ENCODE measurements at regions not wholly inside any gene's neighbourhood (a gene's known extent, or its start where the extent isn't known, plus 50 kb on each side); places are given as distances from the start of the nearest gene placed in this dataset.

DNA sequence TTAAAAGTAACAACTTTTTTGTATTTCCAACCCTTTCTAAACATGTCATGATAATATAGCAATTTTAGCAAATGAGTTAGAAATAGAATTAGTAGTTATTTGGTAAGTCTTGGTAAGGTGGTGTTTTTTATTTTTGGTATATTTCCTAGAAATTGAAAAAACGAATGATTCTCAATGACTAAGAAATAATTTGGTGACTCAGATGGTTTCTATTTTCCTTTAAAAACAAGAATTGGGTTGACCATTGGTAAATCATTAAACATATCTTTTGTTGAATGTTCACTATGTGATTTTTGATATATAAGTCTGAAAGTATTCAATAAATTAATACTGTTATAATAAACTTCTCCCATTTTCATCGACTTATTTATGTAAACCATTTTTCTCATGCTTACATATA, 206.2 kb upstream of the BANK1 start:
- Mint-ChIP-seq H3K36me3 (ENCODE audit: low read depth) (no peaks in the 10 kb centered on the region), H3K27ac (no peak overlapping the region), H3K27me3 (no peaks in the 10 kb centered on the region), H3K4me1 (ENCODE audit: low read depth) (no peaks in the 10 kb centered on the region), H3K4me3 (no peak overlapping the region), H3K9me3 (peaks cover 15% of the 10 kb centered on the region)

GRCh38 chr4:101563126-101563525, 215.8 kb upstream of the PPP3CA start:
- Mint-ChIP-seq H3K36me3 (ENCODE audit: low read depth) (peaks cover 6% of the 10 kb centered on the region), H3K9me3 (peaks cover 13% of the 10 kb centered on the region), H3K27ac (no peak overlapping the region), H3K4me3 (no peak overlapping the region), H3K4me1 (ENCODE audit: low read depth) (no peaks in the 10 kb centered on the region), H3K27me3 (peaks cover 8% of the 10 kb centered on the region)

DNA sequence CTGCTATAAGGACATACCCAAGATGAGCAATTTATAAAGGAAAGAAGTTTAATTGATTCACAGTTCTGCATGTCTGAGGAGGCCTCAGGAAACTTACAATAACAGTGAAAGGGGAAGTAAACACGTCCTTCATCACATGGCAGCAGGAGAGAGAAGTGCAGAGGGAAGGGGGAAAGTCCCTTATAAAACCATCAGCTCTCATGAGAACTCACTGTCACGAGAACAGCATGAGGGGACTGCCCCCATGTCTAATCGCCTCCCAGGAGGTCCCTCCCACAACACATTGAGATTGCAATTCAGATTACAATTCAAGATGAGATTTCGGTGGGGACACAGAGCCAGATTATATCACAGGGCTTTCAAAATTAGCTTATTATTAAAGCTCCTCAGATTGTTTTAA, 209.5 kb upstream of the PPP3CA start:
- H3K9me3 Mint-ChIP-seq = peaks cover 13% of the 10 kb centered on the region
- no peak overlapping the region for H3K27ac Mint-ChIP-seq
- peaks cover 12% of the 10 kb centered on the region for H3K27me3 Mint-ChIP-seq
- H3K4me3 Mint-ChIP-seq = no peak overlapping the region
- H3K4me1 Mint-ChIP-seq (ENCODE audit: low read depth) = peaks cover 3% of the 10 kb centered on the region
- H3K36me3 Mint-ChIP-seq (ENCODE audit: low read depth) = peaks cover 10% of the 10 kb centered on the region

GRCh38 chr4:101555341-101555880, 208.1 kb upstream of the PPP3CA start:
- H3K9me3 Mint-ChIP-seq = peaks cover 13% of the 10 kb centered on the region
- peaks cover 10% of the 10 kb centered on the region for H3K36me3 Mint-ChIP-seq (ENCODE audit: low read depth)
- H3K4me3 Mint-ChIP-seq = no peak overlapping the region

GRCh38 chr4:101540336-101540735, 193.0 kb upstream of the PPP3CA start:
- Mint-ChIP-seq H3K27ac (no peak overlapping the region), H3K27me3 (peaks cover 28% of the 10 kb centered on the region), H3K9me3 (peaks cover 5% of the 10 kb centered on the region), H3K4me1 (ENCODE audit: low read depth) (peaks cover 3% of the 10 kb centered on the region), H3K36me3 (ENCODE audit: low read depth) (no peaks in the 10 kb centered on the region), H3K4me3 (no peak overlapping the region)

More at GRCh38 chr4:101555341-101555880, 208.1 kb upstream of the PPP3CA start:
- Mint-ChIP-seq H3K27me3 (peaks cover 14% of the 10 kb centered on the region), H3K4me1 (ENCODE audit: low read depth) (peaks cover 3% of the 10 kb centered on the region), H3K27ac (no peak overlapping the region)

DNA sequence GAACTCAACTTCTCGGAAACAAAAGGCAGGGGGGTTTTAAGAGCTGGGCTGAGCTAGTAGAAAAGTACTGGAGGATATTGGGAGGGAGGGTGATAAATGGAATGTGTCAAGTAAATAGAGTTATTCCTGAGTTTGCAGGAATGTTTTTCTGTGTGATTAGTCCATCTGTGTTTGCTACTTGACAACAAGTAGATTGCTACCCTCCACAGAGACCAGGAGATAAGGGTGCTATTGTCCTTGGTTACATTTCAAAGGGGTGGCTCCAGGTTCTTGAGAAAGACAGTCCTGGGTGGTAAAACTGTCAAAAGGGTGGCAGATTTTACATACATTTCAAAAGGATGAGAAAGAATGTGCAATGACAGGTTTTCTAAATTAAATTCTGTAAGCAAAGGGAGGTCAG, 181.2 kb upstream of the PPP3CA start:
- Mint-ChIP-seq H3K9me3 (no peaks in the 10 kb centered on the region), H3K36me3 (ENCODE audit: low read depth) (no peaks in the 10 kb centered on the region), H3K27ac (no peak overlapping the region), H3K4me3 (no peak overlapping the region), H3K27me3 (peaks cover 60% of the 10 kb centered on the region), H3K4me1 (ENCODE audit: low read depth) (peaks cover 20% of the 10 kb centered on the region)

GRCh38 chr4:101527188-101527587, 179.9 kb upstream of the PPP3CA start:
- Mint-ChIP-seq H3K4me1 (ENCODE audit: low read depth) (peaks cover 20% of the 10 kb centered on the region), H3K27ac (no peak overlapping the region), H3K9me3 (no peaks in the 10 kb centered on the region), H3K4me3 (no peak overlapping the region), H3K27me3 (peaks cover 51% of the 10 kb centered on the region), H3K36me3 (ENCODE audit: low read depth) (no peaks in the 10 kb centered on the region)

GRCh38 chr4:101515566-101515965, 168.2 kb upstream of the PPP3CA start:
- H3K4me3 Mint-ChIP-seq = no peak overlapping the region
- H3K9me3 Mint-ChIP-seq = no peaks in the 10 kb centered on the region
- no peaks in the 10 kb centered on the region for H3K36me3 Mint-ChIP-seq (ENCODE audit: low read depth)
- H3K27ac Mint-ChIP-seq = no peak overlapping the region
- H3K27me3 Mint-ChIP-seq = peaks cover 40% of the 10 kb centered on the region
- no peaks in the 10 kb centered on the region for H3K4me1 Mint-ChIP-seq (ENCODE audit: low read depth)

- H3K27ac Mint-ChIP-seq = no peak overlapping the region
- H3K9me3 Mint-ChIP-seq = no peaks in the 10 kb centered on the region
- H3K27me3 Mint-ChIP-seq = peaks cover 35% of the 10 kb centered on the region
- H3K4me3 Mint-ChIP-seq = no peak overlapping the region
- no peaks in the 10 kb centered on the region for H3K36me3 Mint-ChIP-seq (ENCODE audit: low read depth)
- H3K4me1 Mint-ChIP-seq (ENCODE audit: low read depth) = no peaks in the 10 kb centered on the region
Measured at GRCh38 chr4:101515099-101515498, 167.8 kb upstream of the PPP3CA start.

DNA sequence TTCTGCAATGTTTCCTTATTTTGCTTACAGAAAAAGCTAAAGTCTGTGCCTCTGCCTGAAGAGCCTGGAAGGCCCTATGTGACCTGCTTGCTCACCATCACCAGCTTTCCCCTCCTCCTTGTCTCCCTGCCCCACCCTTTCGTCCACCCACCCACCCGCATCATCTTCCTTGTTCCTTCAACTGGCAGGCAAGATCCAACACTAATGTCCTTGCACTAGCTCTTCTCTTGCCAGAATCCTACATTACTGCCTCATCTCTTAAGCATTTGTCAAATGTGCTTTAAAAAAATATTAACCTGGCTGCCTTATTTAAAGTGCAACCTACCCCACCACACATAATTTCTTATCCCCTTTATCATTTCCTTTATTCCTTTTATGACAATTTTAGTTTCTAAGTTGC, 165.1 kb upstream of the PPP3CA start:
- no peaks in the 10 kb centered on the region for H3K9me3 Mint-ChIP-seq
- H3K36me3 Mint-ChIP-seq (ENCODE audit: low read depth) = no peaks in the 10 kb centered on the region
- H3K4me1 Mint-ChIP-seq (ENCODE audit: low read depth) = no peaks in the 10 kb centered on the region
- H3K27me3 Mint-ChIP-seq = peaks cover 28% of the 10 kb centered on the region
- no peak overlapping the region for H3K4me3 Mint-ChIP-seq
- no peak overlapping the region for H3K27ac Mint-ChIP-seq

DNA sequence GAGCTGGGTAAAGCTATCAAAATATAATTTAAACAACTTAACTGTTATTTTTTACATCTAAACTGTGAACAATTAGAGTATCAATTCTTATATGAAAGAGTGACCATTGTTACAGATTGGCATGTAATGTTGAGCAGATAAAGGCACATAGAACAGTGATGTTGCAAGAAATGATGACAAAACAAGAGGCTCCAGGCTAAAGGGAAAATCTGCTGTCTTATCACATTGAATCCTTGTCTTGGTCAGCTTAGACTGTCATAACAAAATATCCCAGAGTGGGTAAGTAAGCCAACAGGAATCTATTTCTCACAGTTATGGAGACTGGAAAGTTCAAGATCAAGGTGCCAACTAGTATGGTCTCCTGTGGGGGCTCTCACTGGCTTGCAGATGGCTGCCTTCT, 154.1 kb upstream of the PPP3CA start:
- no peaks in the 10 kb centered on the region for H3K4me1 Mint-ChIP-seq (ENCODE audit: low read depth)
- H3K27me3 Mint-ChIP-seq = peaks cover 3% of the 10 kb centered on the region
- H3K36me3 Mint-ChIP-seq (ENCODE audit: low read depth) = no peaks in the 10 kb centered on the region

DNA sequence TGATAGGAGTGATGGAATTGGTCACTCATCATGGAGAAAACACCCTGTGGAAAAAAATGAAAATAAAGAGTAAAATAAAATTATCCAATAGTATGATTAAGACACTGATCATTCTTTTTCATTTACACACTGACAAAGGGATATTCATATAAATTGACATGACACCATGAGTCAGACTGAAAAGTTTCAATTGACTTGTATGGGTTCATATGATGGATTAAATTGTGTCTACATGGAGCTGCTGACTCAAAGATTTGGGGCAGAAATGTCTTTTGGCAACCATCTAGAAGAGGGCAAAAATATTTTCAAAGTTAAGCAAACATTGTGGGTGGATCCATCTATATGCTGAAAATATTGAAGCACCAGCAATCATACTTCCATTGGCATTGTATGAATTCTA, 153.4 kb upstream of the PPP3CA start:
- H3K4me1 Mint-ChIP-seq (ENCODE audit: low read depth) = no peaks in the 10 kb centered on the region
- H3K27ac Mint-ChIP-seq = no peak overlapping the region
- no peaks in the 10 kb centered on the region for H3K36me3 Mint-ChIP-seq (ENCODE audit: low read depth)
- H3K27me3 Mint-ChIP-seq = peaks cover 3% of the 10 kb centered on the region
- no peaks in the 10 kb centered on the region for H3K9me3 Mint-ChIP-seq
- H3K4me3 Mint-ChIP-seq = no peak overlapping the region

More for the DNA sequence above, 154.1 kb upstream of the PPP3CA start:
- H3K9me3 Mint-ChIP-seq = no peaks in the 10 kb centered on the region
- H3K4me3 Mint-ChIP-seq = no peak overlapping the region
- H3K27ac Mint-ChIP-seq = no peak overlapping the region

DNA sequence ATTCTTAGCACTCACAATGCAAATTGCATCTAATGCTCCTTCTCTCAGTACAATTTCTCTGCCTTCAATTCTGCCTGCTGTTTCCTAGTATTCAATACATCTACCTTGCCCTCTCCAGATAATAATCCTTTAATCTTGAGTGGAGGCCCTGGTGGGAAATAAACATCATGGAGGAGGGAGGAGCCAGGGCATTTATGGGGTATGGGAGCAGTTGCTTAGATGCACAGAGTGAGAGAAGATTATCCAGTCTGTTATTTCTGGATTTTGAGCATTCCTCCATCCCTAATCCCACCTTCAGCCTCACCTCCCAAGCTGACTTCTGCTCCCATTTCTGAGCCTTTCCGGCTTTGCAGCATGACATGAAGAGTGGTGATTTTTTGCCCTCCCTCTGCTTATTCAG, 127.9 kb upstream of the PPP3CA start:
- Mint-ChIP-seq H3K27me3 (peaks cover 4% of the 10 kb centered on the region), H3K9me3 (peaks cover 3% of the 10 kb centered on the region), H3K36me3 (ENCODE audit: low read depth) (no peaks in the 10 kb centered on the region), H3K4me1 (ENCODE audit: low read depth) (no peaks in the 10 kb centered on the region), H3K4me3 (no peak overlapping the region), H3K27ac (no peak overlapping the region)

DNA sequence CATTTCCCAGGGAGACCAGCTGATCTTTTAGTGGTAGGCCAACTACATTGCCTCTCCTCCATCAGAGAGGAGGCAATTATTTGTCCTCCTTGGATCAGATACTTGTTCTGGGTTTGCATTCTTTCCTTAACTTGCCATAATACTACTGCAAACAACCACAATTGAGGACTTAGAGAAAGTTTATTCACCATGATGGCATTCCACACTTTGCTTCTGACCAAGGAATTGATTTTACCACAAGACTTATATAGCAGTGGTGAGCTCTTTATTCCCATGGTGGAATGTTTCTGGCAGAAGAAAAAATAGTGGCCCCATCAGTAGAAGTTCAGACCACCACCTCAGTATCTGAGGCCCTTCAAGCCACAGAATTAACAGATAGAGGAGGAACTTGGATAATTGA, 123.9 kb upstream of the PPP3CA start:
- Mint-ChIP-seq H3K4me1 (ENCODE audit: low read depth) (no peaks in the 10 kb centered on the region), H3K4me3 (no peak overlapping the region), H3K36me3 (ENCODE audit: low read depth) (no peaks in the 10 kb centered on the region), H3K27me3 (peaks cover 8% of the 10 kb centered on the region), H3K27ac (no peak overlapping the region), H3K9me3 (peaks cover 3% of the 10 kb centered on the region)

- no peaks in the 10 kb centered on the region for H3K4me1 Mint-ChIP-seq (ENCODE audit: low read depth)
- peaks cover 4% of the 10 kb centered on the region for H3K9me3 Mint-ChIP-seq
- no peak overlapping the region for H3K27ac Mint-ChIP-seq
- H3K4me3 Mint-ChIP-seq = no peak overlapping the region
- H3K27me3 Mint-ChIP-seq = peaks cover 12% of the 10 kb centered on the region
- no peaks in the 10 kb centered on the region for H3K36me3 Mint-ChIP-seq (ENCODE audit: low read depth)
Measured at GRCh38 chr4:101464596-101464995, 117.3 kb upstream of the PPP3CA start.

DNA sequence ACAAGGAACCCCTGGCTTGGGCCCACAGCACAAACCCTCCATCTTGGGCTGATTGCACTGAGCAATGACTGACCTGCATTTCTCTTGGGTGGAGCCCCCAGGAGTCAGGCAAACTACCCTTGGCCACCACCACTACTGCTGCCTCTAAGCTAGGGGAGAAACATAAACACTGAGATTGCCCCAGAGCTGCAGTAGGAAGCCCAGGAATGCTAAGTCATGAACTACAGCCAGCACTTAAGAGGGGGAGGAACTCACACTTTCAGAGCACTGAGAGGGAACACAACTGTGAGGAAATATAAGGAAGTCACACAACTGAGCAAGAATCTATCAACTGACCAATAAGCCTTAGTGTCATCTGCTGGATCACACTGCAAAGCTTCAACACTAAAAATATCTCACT, 111.6 kb upstream of the PPP3CA start:
- Mint-ChIP-seq H3K4me1 (ENCODE audit: low read depth) (no peaks in the 10 kb centered on the region), H3K36me3 (ENCODE audit: low read depth) (no peaks in the 10 kb centered on the region), H3K4me3 (no peak overlapping the region), H3K27ac (no peak overlapping the region), H3K9me3 (peaks cover 4% of the 10 kb centered on the region), H3K27me3 (peaks cover 20% of the 10 kb centered on the region)

Measured in stimulated activated naive CD8-positive, alpha-beta T cell treated with anti-CD3 and anti-CD28 coated beads, Interleukin-15, Interleukin-2, amounts not matched to agents 100 ng/mL and 50 ng/mL, for 24 hours (primary cell).